ENCODE measurements at regions not wholly inside any gene's neighbourhood (a gene's known extent, or its start where the extent isn't known, plus 50 kb on each side); places are given as distances from the start of the nearest gene placed in this dataset.

GRCh38 chr14:100955201-100955600, 51.7 kb upstream of the RTL1 start:
- TF ChIP-seq ZFX (IDR thresholded peaks at IDR 0.05; ENCODE audit: borderline replicate concordance) (no peak), CTCF (IDR thresholded peaks at IDR 0.05) (no peak)

All from 22Rv1 (cell line).